Trophoblast cell (in vitro differentiated cells and primary cell): ENCODE measurements at regions not wholly inside any gene's neighbourhood (a gene's known extent, or its start where the extent isn't known, plus 50 kb on each side); places are given as distances from the start of the nearest gene placed in this dataset.
A peak's percentile ranks its signal among the peaks of the same experiment; 100 is the strongest.

Experiments used
- DNase-seq, 2 donors: peaks; one replicate each; pipeline ENCODE4 v3.0.0-alpha.2; 2016
- H2AFZ ChIP-seq: 2 replicates; pipeline ENCODE4 v1.6.1; 2013; ENCODE audit warnings: low read length, moderate library complexity, mild to moderate bottlenecking; ENCODE audit not compliant: insufficient read depth, poor library complexity
- H2AK5ac ChIP-seq: 2 replicates; pipeline ENCODE4 v1.6.1; 2013; ENCODE audit warnings: mild to moderate bottlenecking, low read length
- H2BK120ac ChIP-seq: 2 replicates; pipeline ENCODE4 v1.6.1; 2013; ENCODE audit warnings: low read length, mild to moderate bottlenecking, moderate library complexity; ENCODE audit not compliant: insufficient read depth, poor library complexity
- H2BK12ac ChIP-seq: 2 replicates; pipeline ENCODE4 v1.6.1; 2013; ENCODE audit warnings: mild to moderate bottlenecking, low read length, moderate library complexity
- H2BK5ac ChIP-seq: 2 replicates; pipeline ENCODE4 v1.6.1; 2013; ENCODE audit warnings: low read length, low read depth, moderate library complexity, mild to moderate bottlenecking; ENCODE audit not compliant: poor library complexity
- H3K14ac ChIP-seq: 2 replicates; pipeline ENCODE4 v1.6.1; 2013; ENCODE audit warnings: mild to moderate bottlenecking, low read length
- H3K18ac ChIP-seq: 2 replicates; pipeline ENCODE4 v1.6.1; 2013; ENCODE audit warnings: mild to moderate bottlenecking, low read length
- H3K23ac ChIP-seq: 2 replicates; pipeline ENCODE4 v1.6.1; 2013; ENCODE audit warnings: low read length
- H3K27ac ChIP-seq: 2 replicates; pipeline ENCODE4 v1.5.1; 2013; ENCODE audit warnings: low read depth, mild to moderate bottlenecking, inconsistent platforms, low read length, moderate library complexity
- H3K27me3 ChIP-seq: 2 replicates; pipeline ENCODE4 v1.6.1; 2013; ENCODE audit warnings: inconsistent platforms, mild to moderate bottlenecking, low read length, moderate library complexity; ENCODE audit not compliant: insufficient read depth
- H3K36me3 ChIP-seq, 2 experiments: 1 replicate in 1 of 2; 2 replicates in 1 of 2; pipeline ENCODE4 v1.6.1; 2013; ENCODE audit warnings: low read length in 2 of 2, mild to moderate bottlenecking in 2 of 2, moderate library complexity in 1 of 2; ENCODE audit not compliant: insufficient read depth in 2 of 2, control insufficient read depth in 1 of 2
- H3K4ac ChIP-seq: 2 replicates; pipeline ENCODE4 v1.6.1; 2013; ENCODE audit warnings: low read depth, mild to moderate bottlenecking, low read length, moderate library complexity
- H3K4me1 ChIP-seq, 2 experiments: 1 replicate in 1 of 2; 2 replicates in 1 of 2; pipeline ENCODE4 v1.6.1; 2013; ENCODE audit warnings: low read length in 2 of 2, mild to moderate bottlenecking in 2 of 2, moderate library complexity in 1 of 2; ENCODE audit not compliant: insufficient read depth in 2 of 2, control insufficient read depth in 1 of 2
- H3K4me2 ChIP-seq: 2 replicates; pipeline ENCODE4 v1.6.1; 2013; ENCODE audit warnings: inconsistent platforms, mild to moderate bottlenecking, low read length, moderate library complexity
- H3K4me3 ChIP-seq: 2 replicates; pipeline ENCODE4 v1.5.1; 2013; ENCODE audit warnings: mild to moderate bottlenecking, low read depth, low read length, inconsistent platforms
- H3K79me1 ChIP-seq: one replicate; pipeline ENCODE4 v1.6.1; 2013; ENCODE audit warnings: low read length
- H3K79me2 ChIP-seq: 2 replicates; pipeline ENCODE4 v1.6.1; 2013; ENCODE audit warnings: low read length, mild to moderate bottlenecking; ENCODE audit not compliant: control insufficient read depth, insufficient read depth, poor library complexity
- H3K9ac ChIP-seq: 2 replicates; pipeline ENCODE4 v1.6.1; 2013; ENCODE audit warnings: mild to moderate bottlenecking, low read length
- H3K9me3 ChIP-seq: 2 replicates; pipeline ENCODE4 v1.6.1; 2013; ENCODE audit warnings: low read depth, mild to moderate bottlenecking, control low read depth, inconsistent platforms, low read length; ENCODE audit not compliant: insufficient read depth
- H4K12ac ChIP-seq: 2 replicates; pipeline ENCODE4 v1.6.1; 2013; ENCODE audit warnings: low read depth, mild to moderate bottlenecking, low read length, moderate library complexity
- H4K8ac ChIP-seq: 2 replicates; pipeline ENCODE4 v1.6.1; 2013; ENCODE audit warnings: low read depth, mild to moderate bottlenecking, low read length, moderate library complexity
- H4K91ac ChIP-seq: one replicate; pipeline ENCODE4 v1.6.1; 2013; ENCODE audit warnings: low read depth, mild to moderate bottlenecking, low read length, moderate library complexity
- WGBS: extraction: QIAGEN DNeasy Blood & Tissue Kit; methylation state at CpG from one replicate; pipeline ENCODE4 v1.1.7; 2013; ENCODE audit warnings: missing lambda C conversion rate; ENCODE audit not compliant: insufficient read length, insufficient coverage; ENCODE audit errors: extremely low coverage; 5-methylcytosine and 5-hydroxymethylcytosine counted together

DNA sequence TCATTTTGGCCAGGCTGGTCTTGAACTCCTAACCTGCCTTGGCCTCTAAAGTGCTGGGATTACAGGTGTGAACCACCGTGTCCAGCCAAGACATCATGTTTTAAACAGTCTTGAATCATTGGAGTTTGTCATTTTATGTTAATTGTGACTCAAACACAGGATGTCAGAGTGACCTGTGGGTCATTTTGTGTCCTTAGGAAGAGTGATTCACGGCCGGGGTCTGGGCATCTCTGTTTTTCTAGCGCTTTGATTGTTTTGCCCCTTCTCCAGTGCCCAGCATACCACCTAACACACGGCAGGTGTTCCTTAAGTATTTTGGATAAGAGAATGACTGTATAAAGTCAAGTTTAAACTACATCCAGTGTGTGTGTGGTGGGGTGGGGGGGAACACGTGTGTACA, 183.7 kb upstream of the KLF6 start:
- no peaks in the 10 kb centered on the region for H3K79me2 ChIP-seq
- H3K36me3 ChIP-seq: no peaks in the 10 kb centered on the region
- no peak overlapping the region for H2BK5ac ChIP-seq
- no peak overlapping the region for H3K18ac ChIP-seq
- no peaks in the 10 kb centered on the region for H3K9me3 ChIP-seq
- H4K12ac ChIP-seq: no peak overlapping the region
- H3K4me1 ChIP-seq: peaks cover 10% of the 10 kb centered on the region in 2 experiments
- H3K4me3 ChIP-seq: no peak overlapping the region
- no peaks in the 10 kb centered on the region for H3K27me3 ChIP-seq
- DNase-seq: no peak
- peak overlapping the region; percentile 25 for H4K91ac ChIP-seq
- no peak overlapping the region for H2AK5ac ChIP-seq
- H3K23ac ChIP-seq: no peak overlapping the region
- H3K4me2 ChIP-seq: no peak overlapping the region
- no peak overlapping the region for H3K4ac ChIP-seq
- no peak overlapping the region for H2AFZ ChIP-seq
- peak overlapping the region; percentile 10 for H2BK120ac ChIP-seq
- peaks cover 18% of the 10 kb centered on the region for H3K79me1 ChIP-seq
- no peak overlapping the region for H4K8ac ChIP-seq
- peak overlapping the region; percentile 18 for H2BK12ac ChIP-seq
- no CpG with 5 or more reads among the region's 6 CpGs for WGBS
- no peak overlapping the region for H3K9ac ChIP-seq
- H3K27ac ChIP-seq: no peak overlapping the region
- no peak overlapping the region for H3K14ac ChIP-seq

DNA sequence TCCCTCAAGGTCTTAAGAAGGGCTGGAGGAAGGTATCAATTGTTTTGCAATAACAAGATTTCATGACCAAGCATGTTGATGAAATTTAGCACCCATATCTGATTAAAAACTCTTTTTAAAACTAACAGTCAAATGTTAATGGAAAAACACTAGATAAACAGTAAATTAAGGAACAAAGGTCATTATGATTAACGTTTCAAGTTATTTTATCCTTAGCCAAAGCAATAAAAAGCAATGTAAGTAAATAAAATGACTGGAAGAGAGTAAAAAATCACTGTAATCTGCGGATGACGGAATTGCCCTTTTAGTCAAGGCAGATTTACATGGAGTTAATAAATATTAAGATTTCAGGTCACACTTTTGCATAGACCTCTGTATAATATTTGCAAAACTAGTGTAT, 179.5 kb upstream of the KLF6 start:
- no peak overlapping the region for H4K8ac ChIP-seq
- H3K9ac ChIP-seq: no peak overlapping the region
- no peaks in the 10 kb centered on the region for H3K27me3 ChIP-seq
- no peak overlapping the region for H3K4me3 ChIP-seq
- H3K14ac ChIP-seq: no peak overlapping the region
- H2BK120ac ChIP-seq: no peak overlapping the region
- H3K27ac ChIP-seq: no peak overlapping the region
- peaks cover 18% of the 10 kb centered on the region for H3K79me1 ChIP-seq
- peaks cover 8 to 11% of the 10 kb centered on the region in 2 experiments for H3K4me1 ChIP-seq
- H2AK5ac ChIP-seq: no peak overlapping the region
- no peak overlapping the region for H3K4ac ChIP-seq
- H3K9me3 ChIP-seq: peaks cover 1% of the 10 kb centered on the region
- H3K36me3 ChIP-seq: no peaks in the 10 kb centered on the region
- DNase-seq: no peak
- no peak overlapping the region for H2BK12ac ChIP-seq
- H3K4me2 ChIP-seq: no peak overlapping the region
- H4K12ac ChIP-seq: no peak overlapping the region
- H2AFZ ChIP-seq: no peak overlapping the region
- no peak overlapping the region for H3K23ac ChIP-seq
- WGBS: no CpG with 5 or more reads among the region's 3 CpGs
- no peak overlapping the region for H4K91ac ChIP-seq
- no peak overlapping the region for H2BK5ac ChIP-seq
- H3K79me2 ChIP-seq: no peaks in the 10 kb centered on the region
- H3K18ac ChIP-seq: no peak overlapping the region

GRCh38 chr10:3963191-3963673, 178.2 kb upstream of the KLF6 start:
- H4K91ac ChIP-seq: no peak overlapping the region
- no peak overlapping the region for H3K4me2 ChIP-seq
- no peak overlapping the region for H3K23ac ChIP-seq
- peak overlapping the region; percentile 81 for H2BK5ac ChIP-seq
- no peak overlapping the region for H2BK120ac ChIP-seq
- H3K4ac ChIP-seq: no peak overlapping the region
- H3K27ac ChIP-seq: peak overlapping the region; percentile 81
- H3K36me3 ChIP-seq: no peaks in the 10 kb centered on the region
- WGBS: no CpG with 5 or more reads among the region's 4 CpGs
- no peak overlapping the region for H3K18ac ChIP-seq
- no peaks in the 10 kb centered on the region for H3K27me3 ChIP-seq
- no peak overlapping the region for H4K12ac ChIP-seq
- H2AFZ ChIP-seq: no peak overlapping the region
- H3K9me3 ChIP-seq: peaks cover 1% of the 10 kb centered on the region
- peaks cover 13% of the 10 kb centered on the region for H3K79me1 ChIP-seq
- H3K9ac ChIP-seq: no peak overlapping the region
- peak; percentile 57 to 75 for DNase-seq
- H3K4me3 ChIP-seq: no peak overlapping the region
- peaks cover 5 to 9% of the 10 kb centered on the region in 2 experiments for H3K4me1 ChIP-seq
- peak overlapping the region; percentile 8 for H2BK12ac ChIP-seq
- H4K8ac ChIP-seq: no peak overlapping the region
- H2AK5ac ChIP-seq: no peak overlapping the region
- no peak overlapping the region for H3K14ac ChIP-seq
- H3K79me2 ChIP-seq: no peaks in the 10 kb centered on the region

- Histone ChIP-seq H3K9ac (no peak overlapping the region), H3K14ac (no peak overlapping the region), H3K4me2 (no peak overlapping the region), H3K4me3 (no peak overlapping the region), H2AFZ (no peak overlapping the region), H3K4ac (no peak overlapping the region), H3K9me3 (peaks cover 1% of the 10 kb centered on the region), H3K23ac (no peak overlapping the region), H3K4me1 (peaks cover 10% of the 10 kb centered on the region in 2 experiments), H4K8ac (no peak overlapping the region), H4K12ac (no peak overlapping the region), H3K27ac (no peak overlapping the region), H4K91ac (no peak overlapping the region), H3K79me1 (peaks cover 14% of the 10 kb centered on the region), H2BK5ac (no peak overlapping the region), H3K36me3 (no peaks in the 10 kb centered on the region), H3K79me2 (no peaks in the 10 kb centered on the region), H2AK5ac (no peak overlapping the region), H2BK120ac (no peak overlapping the region), H3K18ac (no peak overlapping the region), H2BK12ac (peak overlapping the region; percentile 32), H3K27me3 (no peaks in the 10 kb centered on the region)
- WGBS: no CpG with 5 or more reads among the region's 4 CpGs
- no peak for DNase-seq
Observed at GRCh38 chr10:3961082-3961481, 176.1 kb upstream of the KLF6 start.
